Body of pancreas (tissue), 4 donors: ENCODE measurements at regions not wholly inside any gene's neighbourhood (a gene's known extent, or its start where the extent isn't known, plus 50 kb on each side); places are given as distances from the start of the nearest gene placed in this dataset.

Experiments
- ATAC-seq: fragments of 150-250 bp; one replicate; pipeline ENCODE4 v1.9.1; 2016
- DNase-seq, 4 donors: peaks; one replicate each; pipeline ENCODE4 v3.0.0-alpha.2; 2019
- H3K27ac ChIP-seq, 4 donors: fragments of 200-600 bp; sonication (generic); 1 replicate in 3 of 4; 2 replicates in 1 of 4; pipeline versions ENCODE4 v1.5.1 to v1.6.1; 2016 to 2019; ENCODE audit warnings: mild to moderate bottlenecking in 1 of 4, mixed read lengths in 1 of 4, moderate library complexity in 1 of 4
- H3K27me3 ChIP-seq, 2 donors: fragments of 200-600 bp; sonication (generic); one replicate each; pipeline ENCODE4 v1.6.0; 2016; ENCODE audit warnings: mild to moderate bottlenecking in 1 of 2
- H3K36me3 ChIP-seq, 2 donors: fragments of 200-600 bp; sonication (generic); replicated peaks in 1 of 2; 2 replicates each; pipeline ENCODE4 v1.5.1; 2016; ENCODE audit warnings: low read depth in 2 of 2; ENCODE audit not compliant: insufficient read depth in 1 of 2
- H3K4me1 ChIP-seq: fragments of 200-600 bp; sonication (generic); one replicate; pipeline ENCODE4 v1.6.0; 2016
- H3K4me3 ChIP-seq, 2 donors: fragments of 200-600 bp; sonication (generic); 1 replicate in 1 of 2; 2 replicates in 1 of 2; pipeline ENCODE4 v1.5.1; 2016 to 2019
- H3K9me3 ChIP-seq, 3 donors: fragments of 200-600 bp; sonication (generic); 1 replicate in 2 of 3; 2 replicates in 1 of 3; pipeline ENCODE4 v1.5.1; 2016
- CTCF ChIP-seq, 7 experiments: fragments of 450-650 bp in 4 of 7; fragments of 200-600 bp in 3 of 7; sonication (generic) in 3 of 7; IDR thresholded peaks; one replicate each; pipeline ENCODE4 v1.5.1; 2016 to 2019; ENCODE audit warnings: antibody characterized with exemption in 7 of 7
- POLR2A ChIP-seq, 3 donors: fragments of 450-650 bp; IDR thresholded peaks; one replicate each; pipeline ENCODE4 v1.6.1; 2016; ENCODE audit warnings: antibody characterized with exemption in 3 of 3, mild to moderate bottlenecking in 2 of 3
- WGBS, 2 donors: methylation state at CpG; one replicate each; pipeline ENCODE4 v1.1.5; 2017; 5-methylcytosine and 5-hydroxymethylcytosine counted together
- intact Hi-C: fragments of 100-400 bp; cut with DNase I; formaldehyde crosslinking; loops from one replicate; pipeline ENCODE4 v1.15.1; 2023

- DNase-seq (no peak), ATAC-seq (no peak)
- Histone ChIP-seq H3K4me1 (no peaks in the 10 kb centered on the region), H3K27me3 (no peaks in the 10 kb centered on the region), H3K4me3 (no peak overlapping the region), H3K9me3 (no peaks in the 10 kb centered on the region), H3K36me3 (no peaks in the 10 kb centered on the region), H3K27ac (no peak overlapping the region)
- TF ChIP-seq POLR2A (IDR thresholded peaks at IDR 0.05) (no peak), CTCF (IDR thresholded peaks at IDR 0.05) (no peak)
- intact Hi-C loops = no loop called here
- WGBS, 2 donors = 51 to 60% methylated on average over 6 of the region's 6 CpGs
These were observed 115.9 kb upstream of the TANK start for GRCh38 chr2:161044095-161044865.

GRCh38 chr2:161044921-161045320 is 115.3 kb upstream of the TANK start:
- DNase-seq = no peak
- TF ChIP-seq POLR2A (IDR thresholded peaks at IDR 0.05) (no peak), CTCF (IDR thresholded peaks at IDR 0.05) (no peak)
- Histone ChIP-seq H3K27ac (no peak overlapping the region), H3K36me3 (no peaks in the 10 kb centered on the region), H3K4me3 (no peak overlapping the region), H3K27me3 (no peaks in the 10 kb centered on the region), H3K4me1 (no peaks in the 10 kb centered on the region), H3K9me3 (no peaks in the 10 kb centered on the region)
- intact Hi-C loops = no loop called here
- ATAC-seq = peak; percentile 40
- 55 to 63% methylated on average over 1 of the region's 1 CpG for whole genome bisulfite sequencing, 2 donors

- Histone ChIP-seq H3K4me3 (no peak overlapping the region), H3K27me3 (no peaks in the 10 kb centered on the region), H3K4me1 (no peaks in the 10 kb centered on the region), H3K27ac (no peak overlapping the region), H3K9me3 (no peaks in the 10 kb centered on the region), H3K36me3 (no peaks in the 10 kb centered on the region)
- ATAC-seq (no peak), DNase-seq (no peak)
- WGBS, 2 donors = 79 to 100% methylated on average over 1 of the region's 1 CpG
- intact Hi-C loops = no loop called here
- TF ChIP-seq CTCF (IDR thresholded peaks at IDR 0.05) = no peak
- TF ChIP-seq POLR2A (IDR thresholded peaks at IDR 0.05) = no peak
These were observed 114.5 kb upstream of the TANK start for GRCh38 chr2:161045726-161046125.

- Histone ChIP-seq H3K4me3 (no peak overlapping the region), H3K27ac (no peak overlapping the region), H3K27me3 (no peaks in the 10 kb centered on the region), H3K36me3 (no peaks in the 10 kb centered on the region), H3K4me1 (no peaks in the 10 kb centered on the region), H3K9me3 (no peaks in the 10 kb centered on the region)
- WGBS, 2 donors = 71 to 88% methylated on average over 2 of the region's 2 CpGs
- no peak for ATAC-seq
- TF ChIP-seq CTCF (IDR thresholded peaks at IDR 0.05) (no peak), POLR2A (IDR thresholded peaks at IDR 0.05) (no peak)
- DNase-seq = no peak
- intact Hi-C loops = no loop called here
These were observed 113.4 kb upstream of the TANK start for GRCh38 chr2:161046876-161047275.

GRCh38 chr2:161048317-161048716 is 111.9 kb upstream of the TANK start:
- Histone ChIP-seq H3K36me3 (no peaks in the 10 kb centered on the region), H3K4me1 (no peaks in the 10 kb centered on the region), H3K4me3 (no peak overlapping the region), H3K9me3 (no peaks in the 10 kb centered on the region), H3K27ac (no peak overlapping the region), H3K27me3 (no peaks in the 10 kb centered on the region)
- ATAC-seq (no peak), DNase-seq (no peak)
- 55 to 64% methylated on average over 3 of the region's 3 CpGs for WGBS, 2 donors
- no peak for TF ChIP-seq CTCF (IDR thresholded peaks at IDR 0.05)
- no peak for TF ChIP-seq POLR2A (IDR thresholded peaks at IDR 0.05)
- intact Hi-C loops = no loop called here
